Heart left ventricle (tissue), 16 donors: ENCODE measurements at regions not wholly inside any gene's neighbourhood (a gene's known extent, or its start where the extent isn't known, plus 50 kb on each side); places are given as distances from the start of the nearest gene placed in this dataset.

Experiments used
- ATAC-seq, 4 donors: fragments of 200-7000 bp; cut with Tn5 transposase; one replicate each; pipeline ENCODE4 v1.9.1; 2020 to 2022; ENCODE audit warnings: moderate library complexity in 4 of 4, mild to moderate bottlenecking in 3 of 4, moderate number of reproducible peaks in 1 of 4
- DNase-seq, 5 donors: peaks; one replicate each; pipeline ENCODE4 v3.0.0-alpha.2; 2020
- H3K27ac ChIP-seq, 12 donors: fragments of 200-600 bp; sonication (generic) in 4 of 12; one replicate each; pipeline versions ENCODE4 v1.5.0 to v1.8.0; 2016 to 2022; ENCODE audit warnings: mild to moderate bottlenecking in 2 of 12
- H3K27me3 ChIP-seq, 9 donors: fragments of 200-600 bp; sonication (generic) in 2 of 9; one replicate each; pipeline versions ENCODE4 v1.5.1 to v1.8.0; 2016 to 2022; ENCODE audit warnings: mild to moderate bottlenecking in 3 of 9
- H3K36me3 ChIP-seq, 9 donors: fragments of 200-600 bp; sonication (generic) in 2 of 9; one replicate each; pipeline versions ENCODE4 v1.5.0 to v1.8.0; 2018 to 2022; ENCODE audit warnings: mild to moderate bottlenecking in 2 of 9
- H3K4me1 ChIP-seq, 12 donors: fragments of 200-600 bp; sonication (generic) in 4 of 12; one replicate each; pipeline versions ENCODE4 v1.5.0 to v1.8.0; 2016 to 2022; ENCODE audit warnings: mild to moderate bottlenecking in 3 of 12
- H3K4me3 ChIP-seq, 12 donors: fragments of 200-600 bp; sonication (generic) in 4 of 12; one replicate each; pipeline versions ENCODE4 v1.5.0 to v1.8.0; 2017 to 2022; ENCODE audit warnings: mild to moderate bottlenecking in 9 of 12, moderate library complexity in 4 of 12
- H3K9me3 ChIP-seq, 12 donors: fragments of 200-600 bp; sonication (generic) in 4 of 12; one replicate each; pipeline versions ENCODE4 v1.5.0 to v1.8.0; 2016 to 2022; ENCODE audit warnings: mild to moderate bottlenecking in 1 of 12
- POLR2A ChIP-seq, 2 donors: fragments of 450-650 bp; IDR thresholded peaks; one replicate each; pipeline ENCODE4 v1.6.1; 2017; ENCODE audit warnings: antibody characterized with exemption in 2 of 2, mild to moderate bottlenecking in 2 of 2, moderate library complexity in 2 of 2
- WGBS, 4 donors: extraction: QIAGEN DNeasy Blood & Tissue Kit in 2 of 4; methylation state at CpG; one replicate each; pipeline versions ENCODE4 v1.1.5 to v1.1.7; 2013 to 2018; 5-methylcytosine and 5-hydroxymethylcytosine counted together
- intact Hi-C, 10 donors: fragments of 100-400 bp; cut with DNase I; formaldehyde crosslinking; loops; one replicate each; pipeline versions ENCODE4 v1.11.1 to v1.14.2; 2022
- TF ChIP-seq, protein P1 (sequence below), 12 donors: fragments of 200-600 bp; sonication (generic) in 4 of 12; IDR thresholded peaks; one replicate each; pipeline versions ENCODE4 v1.5.0 to v1.8.0; 2018 to 2022; ENCODE audit warnings: antibody characterized with exemption in 12 of 12, mild to moderate bottlenecking in 5 of 12
- donor health status: ischemic (EF 13 %, LVEDD 7.1; RV severe dilation, severe dysfunction).
- donor health status: healthy with polysubstance abuse.
- donor health status: DM: no; HTN: yes; CAD: no.
- donor health status: DM: no; HTN: no; CAD: no.
- donor health status: ischemic (EF 25% LVEDD 6.9; RV normal size, moderate dysfunction).
- donor health status: ischemic (EF 25% LVEDD 5.7; RV mildly dilated, moderate dysfunction).
- donor health status: healthy.
- donor health status: DM: yes; HTN: yes; CAD: no.
- donor health status: ischemic (EF 35%, LVEDD 5.7; RV mildly dilated, moderate dysfunction).
- donor health status: nonischemic (EF 11% LVEDD 7.7; RV severe dilation, severe dysfunction).
- donor health status: DM: yes; HTN: yes; CAD: no.
- donor health status: PGD.
- donor health status: ischemic (EF 29% LVEDD 5.4; RV normal size, mild dysfunction).
- donor health status: nonischemic (EF 23%, LVEDD 6.1; RV moderate dilation, normal function).

DNA sequence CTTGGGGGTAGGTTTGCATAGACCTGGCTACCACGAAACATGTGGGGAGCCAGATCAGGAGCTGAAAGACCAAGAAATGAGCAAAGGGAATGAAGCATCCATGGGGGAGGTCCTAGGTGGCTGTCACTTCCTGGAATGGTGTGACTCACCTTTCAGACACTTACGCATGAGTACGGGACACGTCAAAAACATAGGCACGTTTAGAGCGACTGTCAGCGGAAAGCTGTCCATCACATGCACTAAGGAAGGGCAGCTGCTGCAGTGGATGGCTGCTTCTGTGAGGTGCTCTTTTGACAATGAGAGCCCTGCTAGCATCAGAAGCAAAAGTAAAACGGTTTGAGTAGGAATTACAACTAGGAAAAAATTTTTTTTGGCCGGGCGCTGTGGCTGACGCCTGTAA, 244.6 kb upstream of the CCDC54 start:
- intact Hi-C loops: no loop called here
- DNase-seq: no peak
- TF ChIP-seq, protein P1, sequence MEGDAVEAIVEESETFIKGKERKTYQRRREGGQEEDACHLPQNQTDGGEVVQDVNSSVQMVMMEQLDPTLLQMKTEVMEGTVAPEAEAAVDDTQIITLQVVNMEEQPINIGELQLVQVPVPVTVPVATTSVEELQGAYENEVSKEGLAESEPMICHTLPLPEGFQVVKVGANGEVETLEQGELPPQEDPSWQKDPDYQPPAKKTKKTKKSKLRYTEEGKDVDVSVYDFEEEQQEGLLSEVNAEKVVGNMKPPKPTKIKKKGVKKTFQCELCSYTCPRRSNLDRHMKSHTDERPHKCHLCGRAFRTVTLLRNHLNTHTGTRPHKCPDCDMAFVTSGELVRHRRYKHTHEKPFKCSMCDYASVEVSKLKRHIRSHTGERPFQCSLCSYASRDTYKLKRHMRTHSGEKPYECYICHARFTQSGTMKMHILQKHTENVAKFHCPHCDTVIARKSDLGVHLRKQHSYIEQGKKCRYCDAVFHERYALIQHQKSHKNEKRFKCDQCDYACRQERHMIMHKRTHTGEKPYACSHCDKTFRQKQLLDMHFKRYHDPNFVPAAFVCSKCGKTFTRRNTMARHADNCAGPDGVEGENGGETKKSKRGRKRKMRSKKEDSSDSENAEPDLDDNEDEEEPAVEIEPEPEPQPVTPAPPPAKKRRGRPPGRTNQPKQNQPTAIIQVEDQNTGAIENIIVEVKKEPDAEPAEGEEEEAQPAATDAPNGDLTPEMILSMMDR (IDR thresholded peaks at IDR 0.05): no peak
- no peak for TF ChIP-seq POLR2A (IDR thresholded peaks at IDR 0.05)
- no peak for ATAC-seq
- H3K27me3 ChIP-seq: no peaks in the 10 kb centered on the region
- no peaks in the 10 kb centered on the region for H3K36me3 ChIP-seq
- no peaks in the 10 kb centered on the region for H3K4me1 ChIP-seq
- no peak overlapping the region for H3K27ac ChIP-seq
- H3K4me3 ChIP-seq: no peak overlapping the region
- WGBS, 4 donors: 89 to 93% (median 92%) methylated on average over 11 of the region's 11 CpGs
- H3K9me3 ChIP-seq: peaks cover 0 to 6% (median 0%) of the 10 kb centered on the region in 12 donors

DNA sequence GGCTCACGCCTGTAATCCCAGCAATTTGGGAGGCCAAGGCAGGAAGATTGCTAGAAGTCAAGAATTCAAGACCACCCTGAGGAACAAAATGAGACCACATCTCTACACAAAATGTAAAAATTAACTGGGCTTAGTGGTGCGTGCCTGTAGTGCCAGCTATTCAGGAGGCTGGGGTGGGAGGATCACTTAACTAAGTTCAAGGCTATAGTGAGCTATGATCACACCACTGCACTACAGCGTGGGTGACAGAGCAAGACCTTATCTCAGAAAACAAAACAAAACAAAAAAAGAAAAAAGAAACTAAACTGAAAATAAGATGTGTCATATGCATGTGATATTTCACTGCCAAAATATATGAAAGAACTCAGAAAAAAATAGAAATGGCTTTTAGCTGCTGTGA, 243.3 kb upstream of the CCDC54 start:
- Histone ChIP-seq H3K4me3 (no peak overlapping the region), H3K36me3 (no peaks in the 10 kb centered on the region), H3K9me3 (no peaks in the 10 kb centered on the region), H3K27me3 (no peaks in the 10 kb centered on the region), H3K4me1 (no peaks in the 10 kb centered on the region), H3K27ac (no peak overlapping the region)
- no peak for TF ChIP-seq POLR2A (IDR thresholded peaks at IDR 0.05)
- TF ChIP-seq, protein P1 (IDR thresholded peaks at IDR 0.05): no peak
- intact Hi-C loops: no loop called here
- ATAC-seq: no peak
- no peak for DNase-seq
- WGBS, 4 donors: 86 to 90% (median 88%) methylated on average over 3 of the region's 3 CpGs

- 97 to 100% (median 100%) methylated on average over 1 of the region's 1 CpG for WGBS, 4 donors
- Histone ChIP-seq H3K4me3 (no peak overlapping the region), H3K4me1 (peaks cover 0 to 7% (median 0%) of the 10 kb centered on the region in 12 donors), H3K36me3 (no peaks in the 10 kb centered on the region), H3K27me3 (no peaks in the 10 kb centered on the region), H3K9me3 (no peaks in the 10 kb centered on the region), H3K27ac (peak overlapping the region in 2 of 12 donors; percentile 24 to 43)
- TF ChIP-seq POLR2A (IDR thresholded peaks at IDR 0.05): no peak
- TF ChIP-seq, protein P1 (IDR thresholded peaks at IDR 0.05): no peak
- ATAC-seq: no peak
- intact Hi-C loops: no loop called here
- DNase-seq: no peak
Observed at GRCh38 chr3:107142171-107142570, 235.1 kb upstream of the CCDC54 start.

DNA sequence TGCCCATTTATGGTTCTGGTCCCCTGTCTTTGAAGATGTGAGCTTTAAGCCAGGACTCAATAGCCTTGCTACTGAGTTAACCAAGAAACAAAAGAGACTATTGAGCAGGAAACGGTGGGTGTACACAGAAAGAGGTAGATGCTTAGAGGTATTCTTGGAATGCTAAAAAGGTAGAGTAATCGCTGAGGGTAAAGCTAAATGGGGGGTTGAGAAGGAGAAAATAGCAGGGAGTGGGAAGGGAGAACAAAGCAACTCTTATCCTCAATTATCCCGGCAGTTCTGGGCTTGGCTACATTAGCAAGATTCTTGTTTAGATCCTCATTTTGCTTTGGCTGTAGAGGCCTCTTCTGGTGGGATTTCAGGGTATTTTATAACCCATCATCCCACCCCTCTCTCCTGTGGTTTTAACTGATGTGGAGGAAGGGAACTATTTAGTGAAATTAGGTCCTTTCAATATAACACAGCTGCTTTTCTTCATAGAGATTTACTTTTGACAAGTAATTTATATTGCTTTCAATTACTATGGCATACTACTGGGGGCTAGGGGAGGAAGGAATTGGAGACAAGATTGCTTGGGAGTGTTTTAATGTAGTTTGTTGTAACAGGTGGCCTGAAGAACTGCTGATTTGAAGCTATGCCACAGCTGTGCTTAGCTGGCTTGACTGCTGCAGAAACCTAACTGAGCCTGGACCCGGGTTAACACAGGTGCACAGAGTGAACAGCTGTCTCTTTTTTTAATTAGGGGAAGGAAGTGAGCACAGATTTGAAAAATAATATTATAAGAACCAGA, 234.3 kb upstream of the CCDC54 start:
- TF ChIP-seq, protein P1 (IDR thresholded peaks at IDR 0.05): no peak
- no peak for TF ChIP-seq POLR2A (IDR thresholded peaks at IDR 0.05)
- Histone ChIP-seq H3K9me3 (no peaks in the 10 kb centered on the region), H3K4me3 (no peak overlapping the region), H3K27ac (peak overlapping the region in 3 of 12 donors; percentile 23 to 43 (median 24)), H3K27me3 (no peaks in the 10 kb centered on the region), H3K36me3 (no peaks in the 10 kb centered on the region), H3K4me1 (peaks cover 0 to 7% (median 0%) of the 10 kb centered on the region in 12 donors)
- peak in 1 of 5 donors; percentile 20 for DNase-seq
- ATAC-seq: peak in 1 of 4 donors; percentile 80
- WGBS, 4 donors: 53 to 60% (median 60%) methylated on average over 4 of the region's 4 CpGs
- intact Hi-C loops: no loop called here
